Neural progenitor cell (in vitro differentiated cells): ENCODE measurements at regions not wholly inside any gene's neighbourhood (a gene's known extent, or its start where the extent isn't known, plus 50 kb on each side); places are given as distances from the start of the nearest gene placed in this dataset.

Experiments used
- DNase-seq: peaks from one replicate; pipeline ENCODE4 v3.0.0-alpha.2; 2016; ENCODE audit warnings: low spot score
- H2AFZ ChIP-seq: fragments of 200-600 bp; sonication (generic); replicated peaks from 2 replicates; pipeline ENCODE4 v1.6.1; 2016; ENCODE audit warnings: antibody characterized with exemption
- H3F3A ChIP-seq: fragments of 200-600 bp; sonication (generic); 2 replicates; pipeline ENCODE4 v1.6.1; 2016; ENCODE audit warnings: antibody characterized with exemption, low read depth
- H3K27ac ChIP-seq: fragments of 200-600 bp; sonication (generic); 2 replicates; pipeline ENCODE4 v1.5.1; 2016; ENCODE audit warnings: mild to moderate bottlenecking
- H3K27me3 ChIP-seq: fragments of 200-600 bp; sonication (generic); 2 replicates; pipeline ENCODE4 v1.6.1; 2016; ENCODE audit warnings: mild to moderate bottlenecking, moderate library complexity
- H3K36me3 ChIP-seq: fragments of 200-600 bp; sonication (generic); 2 replicates; pipeline ENCODE4 v1.5.1; 2016
- H3K4me1 ChIP-seq: fragments of 200-600 bp; sonication (generic); 2 replicates; pipeline ENCODE4 v1.6.1; 2016; ENCODE audit warnings: mixed run types
- H3K4me2 ChIP-seq: fragments of 200-600 bp; sonication (generic); 2 replicates; pipeline ENCODE4 v1.6.1; 2016
- H3K4me3 ChIP-seq: fragments of 200-600 bp; sonication (generic); 2 replicates; pipeline ENCODE4 v1.5.1; 2016
- H3K79me2 ChIP-seq: fragments of 200-600 bp; sonication (generic); 2 replicates; pipeline ENCODE4 v1.6.1; 2016; ENCODE audit warnings: low read depth
- H3K9ac ChIP-seq: fragments of 200-600 bp; sonication (generic); 2 replicates; pipeline ENCODE4 v1.6.1; 2016
- H3K9me3 ChIP-seq: fragments of 200-600 bp; sonication (generic); 2 replicates; pipeline ENCODE4 v1.5.1; 2016; ENCODE audit warnings: low read depth
- H4K20me1 ChIP-seq: fragments of 200-600 bp; sonication (generic); 2 replicates; pipeline ENCODE4 v1.6.1; 2016; ENCODE audit warnings: low read depth
- H3K27ac Mint-ChIP-seq: 3 replicates; pipeline ENCODE4 v1.8.0; 2021; ENCODE audit warnings: mixed read lengths
- H3K27me3 Mint-ChIP-seq: 2 replicates; pipeline ENCODE4 v1.8.0; 2022; ENCODE audit warnings: low read depth, mild to moderate bottlenecking, inconsistent platforms, moderate library complexity, mixed read lengths; ENCODE audit not compliant: insufficient read depth
- H3K36me3 Mint-ChIP-seq: 3 replicates; pipeline ENCODE4 v1.8.0; 2021; ENCODE audit warnings: mixed read lengths
- H3K4me1 Mint-ChIP-seq: 3 replicates; pipeline ENCODE4 v1.8.0; 2021; ENCODE audit warnings: mixed read lengths
- H3K4me3 Mint-ChIP-seq: 3 replicates; pipeline ENCODE4 v1.8.0; 2021; ENCODE audit warnings: mild to moderate bottlenecking, moderate library complexity, mixed read lengths
- H3K9me3 Mint-ChIP-seq: 3 replicates; pipeline ENCODE4 v1.8.0; 2020; ENCODE audit warnings: mixed read lengths
- CTCF ChIP-seq: fragments of 200-600 bp; sonication (generic); IDR thresholded peaks from 2 replicates; pipeline ENCODE4 v1.5.1; 2017; ENCODE audit warnings: antibody characterized with exemption, mild to moderate bottlenecking
- EZH2 ChIP-seq: fragments of 200-600 bp; sonication (generic); IDR thresholded peaks from 2 replicates; pipeline ENCODE4 v1.6.1; 2017; ENCODE audit warnings: antibody characterized with exemption, mild to moderate bottlenecking, moderate library complexity
- EZH2phosphoT487 ChIP-seq: fragments of 200-600 bp; sonication (generic); IDR thresholded peaks from 2 replicates; pipeline ENCODE4 v1.6.1; 2017; ENCODE audit warnings: antibody characterized with exemption

- peaks cover 11% of the 10 kb centered on the region for H3K27me3 Mint-ChIP-seq
- H3K27ac ChIP-seq = no peak overlapping the region
- no peak overlapping the region for H3K9ac ChIP-seq
- H3K4me3 Mint-ChIP-seq = no peak overlapping the region
- TF ChIP-seq CTCF (no peak), EZH2 (no peak), EZH2phosphoT487 (no peak)
- no peaks in the 10 kb centered on the region for H3K79me2 ChIP-seq
- H3K9me3 Mint-ChIP-seq = no peaks in the 10 kb centered on the region
- no peaks in the 10 kb centered on the region for H3K27me3 ChIP-seq
- peaks cover 71% of the 10 kb centered on the region for H4K20me1 ChIP-seq
- H2AFZ ChIP-seq = no peak overlapping the region
- no peak overlapping the region for H3K4me2 ChIP-seq
- no peak for DNase-seq
- no peaks in the 10 kb centered on the region for H3F3A ChIP-seq
- peaks cover 44% of the 10 kb centered on the region for H3K4me1 Mint-ChIP-seq
- peaks cover 8% of the 10 kb centered on the region for H3K4me1 ChIP-seq
- no peak overlapping the region for H3K4me3 ChIP-seq
- H3K36me3 ChIP-seq = no peaks in the 10 kb centered on the region
- peak overlapping the region; percentile 66 for H3K27ac Mint-ChIP-seq
- H3K9me3 ChIP-seq = no peaks in the 10 kb centered on the region
- peaks cover 1% of the 10 kb centered on the region for H3K36me3 Mint-ChIP-seq
Measured at GRCh38 chr22:42328130-42328783, 57.8 kb upstream of the TCF20 start.

- Histone ChIP-seq H3K79me2 (no peaks in the 10 kb centered on the region), H3K4me3 (no peak overlapping the region), H2AFZ (no peak overlapping the region), H3K27me3 (no peaks in the 10 kb centered on the region), H3K9ac (no peak overlapping the region), H3K36me3 (no peaks in the 10 kb centered on the region), H3K4me2 (no peak overlapping the region), H4K20me1 (peaks cover 69% of the 10 kb centered on the region), H3F3A (peaks cover 3% of the 10 kb centered on the region), H3K27ac (no peak overlapping the region), H3K4me1 (peaks cover 10% of the 10 kb centered on the region), H3K9me3 (no peaks in the 10 kb centered on the region)
- Mint-ChIP-seq H3K27ac (peak overlapping the region; percentile 66), H3K27me3 (peaks cover 15% of the 10 kb centered on the region), H3K4me3 (no peak overlapping the region), H3K9me3 (no peaks in the 10 kb centered on the region), H3K4me1 (peaks cover 48% of the 10 kb centered on the region), H3K36me3 (peaks cover 1% of the 10 kb centered on the region)
- TF ChIP-seq EZH2phosphoT487 = no peak
- no peak for TF ChIP-seq CTCF
- no peak for TF ChIP-seq EZH2
- no peak for DNase-seq
Measured at GRCh38 chr22:42327462-42328129, 57.1 kb upstream of the TCF20 start.

GRCh38 chr22:42326801-42327200 lies 56.3 kb upstream of the TCF20 start:
- Histone ChIP-seq H3K4me2 (no peak overlapping the region), H3K27me3 (no peaks in the 10 kb centered on the region), H3K4me3 (no peak overlapping the region), H3K9ac (no peak overlapping the region), H3K79me2 (no peaks in the 10 kb centered on the region), H2AFZ (no peak overlapping the region), H3K36me3 (no peaks in the 10 kb centered on the region), H3K27ac (no peak overlapping the region), H3F3A (peaks cover 11% of the 10 kb centered on the region), H3K9me3 (no peaks in the 10 kb centered on the region), H3K4me1 (peaks cover 18% of the 10 kb centered on the region), H4K20me1 (peaks cover 63% of the 10 kb centered on the region)
- TF ChIP-seq EZH2 (no peak), CTCF (no peak), EZH2phosphoT487 (no peak)
- Mint-ChIP-seq H3K4me3 (no peak overlapping the region), H3K9me3 (no peaks in the 10 kb centered on the region), H3K36me3 (peaks cover 1% of the 10 kb centered on the region), H3K4me1 (peaks cover 53% of the 10 kb centered on the region), H3K27ac (no peak overlapping the region), H3K27me3 (peaks cover 15% of the 10 kb centered on the region)
- DNase-seq = no peak
